HepG2 (cell line): ENCODE measurements at regions not wholly inside any gene's neighbourhood (a gene's known extent, or its start where the extent isn't known, plus 50 kb on each side); places are given as distances from the start of the nearest gene placed in this dataset.

Experiments used
- CTCF ChIP-seq: sonication (generic); formaldehyde crosslinking; IDR thresholded peaks from 2 replicates; pipeline ENCODE4 v1.5.0; 2020; ENCODE audit warnings: mild to moderate bottlenecking, missing genetic modification reagents, moderate library complexity
- DNMT1 ChIP-seq: sonication (generic); formaldehyde crosslinking; IDR thresholded peaks from 2 replicates; pipeline ENCODE4 v1.5.1; 2020; ENCODE audit warnings: mild to moderate bottlenecking, missing genetic modification reagents
- ELF3 ChIP-seq: IDR thresholded peaks from 2 replicates; pipeline ENCODE4 v1.6.1; 2016; ENCODE audit warnings: missing genetic modification reagents, missing compliant biosample characterization
- FOXO1 ChIP-seq: sonication (generic); formaldehyde crosslinking; IDR thresholded peaks from 2 replicates; pipeline ENCODE4 v1.4.0; 2020; ENCODE audit warnings: missing genetic modification reagents
- GABPB1 ChIP-seq: IDR thresholded peaks from 2 replicates; pipeline ENCODE4 v1.6.1; 2016; ENCODE audit warnings: mild to moderate bottlenecking, missing genetic modification reagents, moderate library complexity, missing compliant biosample characterization
- GATAD1 ChIP-seq: IDR thresholded peaks from 2 replicates; pipeline ENCODE4 v1.6.1; 2016; ENCODE audit warnings: missing genetic modification reagents, missing compliant biosample characterization
- GTF3A ChIP-seq: sonication (generic); formaldehyde crosslinking; conservative IDR thresholded peaks from 2 replicates; pipeline ENCODE4 v1.4.0; 2020; ENCODE audit warnings: mild to moderate bottlenecking, missing genetic modification reagents
- HIVEP1 ChIP-seq: sonication (generic); formaldehyde crosslinking; IDR thresholded peaks from 2 replicates; pipeline ENCODE4 v1.4.0; 2020; ENCODE audit warnings: mild to moderate bottlenecking, missing genetic modification reagents
- ISX ChIP-seq: sonication (generic); formaldehyde crosslinking; conservative IDR thresholded peaks from 2 replicates; pipeline ENCODE4 v1.5.0; 2020; ENCODE audit warnings: missing genetic modification reagents
- KLF12 ChIP-seq: sonication (generic); formaldehyde crosslinking; IDR thresholded peaks from 2 replicates; pipeline ENCODE4 v1.4.0; 2020; ENCODE audit warnings: missing genetic modification reagents, borderline replicate concordance
- MAFG ChIP-seq: sonication (generic); formaldehyde crosslinking; IDR thresholded peaks from 2 replicates; pipeline ENCODE4 v1.5.1; 2020; ENCODE audit warnings: mild to moderate bottlenecking, missing genetic modification reagents
- MEIS1 ChIP-seq: sonication (generic); formaldehyde crosslinking; IDR thresholded peaks from 2 replicates; pipeline ENCODE4 v1.9.0; 2021; ENCODE audit warnings: mild to moderate bottlenecking, missing genetic modification reagents, moderate library complexity, borderline replicate concordance
- MTERF4 ChIP-seq: sonication (generic); formaldehyde crosslinking; IDR thresholded peaks from 2 replicates; pipeline ENCODE4 v1.8.0; 2023; ENCODE audit warnings: mild to moderate bottlenecking, missing genetic modification reagents
- NFE2L2 ChIP-seq: fragments of 150-350 bp; IDR thresholded peaks from 2 replicates; pipeline ENCODE4 v1.6.1; 2014; ENCODE audit warnings: low read length
- PAWR ChIP-seq: sonication (generic); formaldehyde crosslinking; IDR thresholded peaks from 2 replicates; pipeline ENCODE4 v1.4.0; 2020; ENCODE audit warnings: missing genetic modification reagents, mild to moderate bottlenecking, borderline replicate concordance
- PREB ChIP-seq: sonication (generic); formaldehyde crosslinking; IDR thresholded peaks from 2 replicates; pipeline ENCODE4 v1.4.0; 2020; ENCODE audit warnings: missing genetic modification reagents
- REXO4 ChIP-seq: sonication (generic); formaldehyde crosslinking; IDR thresholded peaks from 2 replicates; pipeline ENCODE4 v1.8.0; 2022; ENCODE audit warnings: missing genetic modification reagents, mild to moderate bottlenecking, borderline replicate concordance
- SNRNP70 ChIP-seq: fragments of 200-400 bp; formaldehyde crosslinking; IDR thresholded peaks from 2 replicates; pipeline ENCODE4 v1.6.1; 2017; ENCODE audit warnings: mild to moderate bottlenecking, low read depth, low read length, moderate library complexity
- SP140L ChIP-seq: sonication (generic); formaldehyde crosslinking; IDR thresholded peaks from 2 replicates; pipeline ENCODE4 v1.4.0; 2020; ENCODE audit warnings: missing genetic modification reagents, borderline replicate concordance
- ZNF597 ChIP-seq: sonication (generic); formaldehyde crosslinking; IDR thresholded peaks from 2 replicates; pipeline ENCODE4 v1.5.0; 2020; ENCODE audit warnings: missing genetic modification reagents
- ZNF616 ChIP-seq: sonication (generic); formaldehyde crosslinking; IDR thresholded peaks from 2 replicates; pipeline ENCODE4 v1.5.0; 2020; ENCODE audit warnings: low read depth, mild to moderate bottlenecking, missing genetic modification reagents
- ZNF713 ChIP-seq: sonication (generic); formaldehyde crosslinking; IDR thresholded peaks from 2 replicates; pipeline ENCODE4 v1.4.0; 2020; ENCODE audit warnings: mild to moderate bottlenecking, missing genetic modification reagents
- ZNF720 ChIP-seq: sonication (generic); formaldehyde crosslinking; IDR thresholded peaks from 2 replicates; pipeline ENCODE4 v1.4.0; 2020; ENCODE audit warnings: missing genetic modification reagents
- ZSCAN31 ChIP-seq: sonication (generic); formaldehyde crosslinking; IDR thresholded peaks from 2 replicates; pipeline ENCODE4 v1.5.0; 2020; ENCODE audit warnings: low read depth, mild to moderate bottlenecking, missing genetic modification reagents

- TF ChIP-seq CTCF (CRISPR knock-in tag) (no peak), HIVEP1 (CRISPR knock-in tag) (peak; percentile 73; the same call in 1 of the 2 replicates), GATAD1 (CRISPR knock-in tag) (peak; percentile 39; the same call in 1 of the 2 replicates), ISX (no peak), MTERF4 (CRISPR knock-in tag) (no peak; the same call in 1 of the 2 replicates), GTF3A (CRISPR knock-in tag) (no peak), ZNF720 (CRISPR knock-in tag) (no peak), NFE2L2 (no peak), ZNF597 (no peak), PAWR (no peak), ZNF616 (CRISPR knock-in tag) (no peak), KLF12 (CRISPR knock-in tag) (0 out of 2 replicates have a peak, but pooled peaks have one; percentile 33), ZSCAN31 (CRISPR knock-in tag) (no peak), MEIS1 (peak; percentile 72; the same call in 1 of the 2 replicates), REXO4 (CRISPR knock-in tag) (no peak), SP140L (no peak), PREB (no peak), DNMT1 (no peak), MAFG (CRISPR knock-in tag) (no peak), ELF3 (peak; percentile 49), FOXO1 (CRISPR knock-in tag) (peak; percentile 38), SNRNP70 (no peak), GABPB1 (peak; percentile 51; the same call in 1 of the 2 replicates), ZNF713 (CRISPR knock-in tag) (no peak)
Observed at GRCh38 chr6:1230689-1231605, 81.0 kb upstream of the FOXQ1 start (continued).
